WTC11 (cell line): ENCODE measurements at regions not wholly inside any gene's neighbourhood (a gene's known extent, or its start where the extent isn't known, plus 50 kb on each side); places are given as distances from the start of the nearest gene placed in this dataset.

Experiments
- ETV6 ChIP-seq: sonication (generic); formaldehyde crosslinking; IDR thresholded peaks from 2 replicates; pipeline ENCODE4 v1.8.1; 2022; ENCODE audit warnings: mild to moderate bottlenecking, missing genetic modification reagents
- JUN ChIP-seq: sonication (generic); formaldehyde crosslinking; IDR thresholded peaks from 2 replicates; pipeline ENCODE4 v1.8.0; 2023; ENCODE audit warnings: mild to moderate bottlenecking, missing genetic modification reagents
- NR2C2 ChIP-seq: sonication (generic); formaldehyde crosslinking; IDR thresholded peaks from 2 replicates; pipeline ENCODE4 v1.8.0; 2022; ENCODE audit warnings: mild to moderate bottlenecking, missing genetic modification reagents
- OVOL2 ChIP-seq: fragments of 250-450 bp; sonication (Bioruptor Pico); IDR thresholded peaks from 2 replicates; pipeline ENCODE4 v1.9.0; 2021; ENCODE audit warnings: mild to moderate bottlenecking, borderline replicate concordance
- SMAD3 ChIP-seq: sonication (generic); formaldehyde crosslinking; IDR thresholded peaks from 2 replicates; pipeline ENCODE4 v1.8.0; 2022; ENCODE audit warnings: missing genetic modification reagents, mild to moderate bottlenecking, borderline replicate concordance
- SMAD4 ChIP-seq: sonication (generic); formaldehyde crosslinking; IDR thresholded peaks from 2 replicates; pipeline ENCODE4 v1.8.0; 2022; ENCODE audit warnings: mild to moderate bottlenecking, missing genetic modification reagents
- TEAD4 ChIP-seq: sonication (generic); formaldehyde crosslinking; IDR thresholded peaks from 2 replicates; pipeline ENCODE4 v1.8.0; 2022; ENCODE audit warnings: mild to moderate bottlenecking, missing genetic modification reagents
- ZNF317 ChIP-seq: sonication (generic); formaldehyde crosslinking; IDR thresholded peaks from 2 replicates; pipeline ENCODE4 v1.8.1; 2023; ENCODE audit warnings: low read depth, mild to moderate bottlenecking, moderate library complexity, missing genetic modification reagents, borderline replicate concordance
- TF ChIP-seq, protein P1 (sequence below): fragments of 200-600 bp; IDR thresholded peaks from 2 replicates; pipeline ENCODE4 v1.8.0; 2022; ENCODE audit warnings: antibody characterized with exemption
- TF ChIP-seq, protein P2 (sequence below): sonication (generic); formaldehyde crosslinking; IDR thresholded peaks from 2 replicates; pipeline ENCODE4 v1.8.0; 2022; ENCODE audit warnings: mild to moderate bottlenecking, missing genetic modification reagents
- TF ChIP-seq, protein P3 (sequence below): sonication (generic); formaldehyde crosslinking; IDR thresholded peaks from 2 replicates; pipeline ENCODE4 v1.8.1; 2023; ENCODE audit warnings: mild to moderate bottlenecking, missing genetic modification reagents
- TF ChIP-seq, protein P4 (sequence below): sonication (generic); formaldehyde crosslinking; IDR thresholded peaks from 2 replicates; pipeline ENCODE4 v1.8.0; 2022; ENCODE audit warnings: missing genetic modification reagents
- TF ChIP-seq, protein P5 (sequence below): sonication (generic); formaldehyde crosslinking; IDR thresholded peaks from 2 replicates; pipeline ENCODE4 v1.8.0; 2022; ENCODE audit warnings: mild to moderate bottlenecking, missing genetic modification reagents
- TF ChIP-seq, protein P6 (sequence below): sonication (generic); formaldehyde crosslinking; IDR thresholded peaks from 2 replicates; pipeline ENCODE4 v1.8.1; 2023; ENCODE audit warnings: mild to moderate bottlenecking, moderate library complexity, missing genetic modification reagents

DNA sequence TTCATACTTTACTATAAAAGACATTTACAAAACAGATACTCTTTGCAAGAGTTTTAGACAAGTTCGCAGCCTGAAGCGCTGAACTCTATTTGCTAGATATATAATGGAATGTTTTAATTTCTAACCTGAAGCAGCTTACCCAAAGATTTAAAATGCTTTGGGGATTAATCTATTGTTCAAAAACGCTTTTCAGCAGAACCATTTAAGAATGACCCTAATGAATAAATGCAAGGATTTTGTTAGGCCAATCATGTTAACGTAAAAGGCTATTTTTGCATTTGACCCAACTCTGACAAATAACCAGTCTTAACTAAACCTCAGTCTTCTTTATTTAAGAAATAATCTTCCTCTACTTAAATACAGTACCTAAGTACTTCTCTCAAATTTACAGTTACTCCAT lies 406.7 kb upstream of the POT1 start:
- TF ChIP-seq, protein P1, sequence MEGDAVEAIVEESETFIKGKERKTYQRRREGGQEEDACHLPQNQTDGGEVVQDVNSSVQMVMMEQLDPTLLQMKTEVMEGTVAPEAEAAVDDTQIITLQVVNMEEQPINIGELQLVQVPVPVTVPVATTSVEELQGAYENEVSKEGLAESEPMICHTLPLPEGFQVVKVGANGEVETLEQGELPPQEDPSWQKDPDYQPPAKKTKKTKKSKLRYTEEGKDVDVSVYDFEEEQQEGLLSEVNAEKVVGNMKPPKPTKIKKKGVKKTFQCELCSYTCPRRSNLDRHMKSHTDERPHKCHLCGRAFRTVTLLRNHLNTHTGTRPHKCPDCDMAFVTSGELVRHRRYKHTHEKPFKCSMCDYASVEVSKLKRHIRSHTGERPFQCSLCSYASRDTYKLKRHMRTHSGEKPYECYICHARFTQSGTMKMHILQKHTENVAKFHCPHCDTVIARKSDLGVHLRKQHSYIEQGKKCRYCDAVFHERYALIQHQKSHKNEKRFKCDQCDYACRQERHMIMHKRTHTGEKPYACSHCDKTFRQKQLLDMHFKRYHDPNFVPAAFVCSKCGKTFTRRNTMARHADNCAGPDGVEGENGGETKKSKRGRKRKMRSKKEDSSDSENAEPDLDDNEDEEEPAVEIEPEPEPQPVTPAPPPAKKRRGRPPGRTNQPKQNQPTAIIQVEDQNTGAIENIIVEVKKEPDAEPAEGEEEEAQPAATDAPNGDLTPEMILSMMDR = no peak
- TF ChIP-seq NR2C2 (no peak), TEAD4 (CRISPR knock-in tag) (no peak), ETV6 (CRISPR knock-in tag) (no peak), SMAD4 (CRISPR knock-in tag) (no peak), JUN (CRISPR knock-in tag) (no peak), ZNF317 (CRISPR knock-in tag) (no peak), OVOL2 (CRISPR knock-in tag) (no peak), SMAD3 (CRISPR knock-in tag) (no peak)
- TF ChIP-seq, protein P2, sequence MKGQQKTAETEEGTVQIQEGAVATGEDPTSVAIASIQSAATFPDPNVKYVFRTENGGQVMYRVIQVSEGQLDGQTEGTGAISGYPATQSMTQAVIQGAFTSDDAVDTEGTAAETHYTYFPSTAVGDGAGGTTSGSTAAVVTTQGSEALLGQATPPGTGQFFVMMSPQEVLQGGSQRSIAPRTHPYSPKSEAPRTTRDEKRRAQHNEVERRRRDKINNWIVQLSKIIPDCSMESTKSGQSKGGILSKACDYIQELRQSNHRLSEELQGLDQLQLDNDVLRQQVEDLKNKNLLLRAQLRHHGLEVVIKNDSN = no peak
- TF ChIP-seq, protein P3, sequence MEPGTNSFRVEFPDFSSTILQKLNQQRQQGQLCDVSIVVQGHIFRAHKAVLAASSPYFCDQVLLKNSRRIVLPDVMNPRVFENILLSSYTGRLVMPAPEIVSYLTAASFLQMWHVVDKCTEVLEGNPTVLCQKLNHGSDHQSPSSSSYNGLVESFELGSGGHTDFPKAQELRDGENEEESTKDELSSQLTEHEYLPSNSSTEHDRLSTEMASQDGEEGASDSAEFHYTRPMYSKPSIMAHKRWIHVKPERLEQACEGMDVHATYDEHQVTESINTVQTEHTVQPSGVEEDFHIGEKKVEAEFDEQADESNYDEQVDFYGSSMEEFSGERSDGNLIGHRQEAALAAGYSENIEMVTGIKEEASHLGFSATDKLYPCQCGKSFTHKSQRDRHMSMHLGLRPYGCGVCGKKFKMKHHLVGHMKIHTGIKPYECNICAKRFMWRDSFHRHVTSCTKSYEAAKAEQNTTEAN (CRISPR knock-in tag) = no peak
- TF ChIP-seq, protein P4, sequence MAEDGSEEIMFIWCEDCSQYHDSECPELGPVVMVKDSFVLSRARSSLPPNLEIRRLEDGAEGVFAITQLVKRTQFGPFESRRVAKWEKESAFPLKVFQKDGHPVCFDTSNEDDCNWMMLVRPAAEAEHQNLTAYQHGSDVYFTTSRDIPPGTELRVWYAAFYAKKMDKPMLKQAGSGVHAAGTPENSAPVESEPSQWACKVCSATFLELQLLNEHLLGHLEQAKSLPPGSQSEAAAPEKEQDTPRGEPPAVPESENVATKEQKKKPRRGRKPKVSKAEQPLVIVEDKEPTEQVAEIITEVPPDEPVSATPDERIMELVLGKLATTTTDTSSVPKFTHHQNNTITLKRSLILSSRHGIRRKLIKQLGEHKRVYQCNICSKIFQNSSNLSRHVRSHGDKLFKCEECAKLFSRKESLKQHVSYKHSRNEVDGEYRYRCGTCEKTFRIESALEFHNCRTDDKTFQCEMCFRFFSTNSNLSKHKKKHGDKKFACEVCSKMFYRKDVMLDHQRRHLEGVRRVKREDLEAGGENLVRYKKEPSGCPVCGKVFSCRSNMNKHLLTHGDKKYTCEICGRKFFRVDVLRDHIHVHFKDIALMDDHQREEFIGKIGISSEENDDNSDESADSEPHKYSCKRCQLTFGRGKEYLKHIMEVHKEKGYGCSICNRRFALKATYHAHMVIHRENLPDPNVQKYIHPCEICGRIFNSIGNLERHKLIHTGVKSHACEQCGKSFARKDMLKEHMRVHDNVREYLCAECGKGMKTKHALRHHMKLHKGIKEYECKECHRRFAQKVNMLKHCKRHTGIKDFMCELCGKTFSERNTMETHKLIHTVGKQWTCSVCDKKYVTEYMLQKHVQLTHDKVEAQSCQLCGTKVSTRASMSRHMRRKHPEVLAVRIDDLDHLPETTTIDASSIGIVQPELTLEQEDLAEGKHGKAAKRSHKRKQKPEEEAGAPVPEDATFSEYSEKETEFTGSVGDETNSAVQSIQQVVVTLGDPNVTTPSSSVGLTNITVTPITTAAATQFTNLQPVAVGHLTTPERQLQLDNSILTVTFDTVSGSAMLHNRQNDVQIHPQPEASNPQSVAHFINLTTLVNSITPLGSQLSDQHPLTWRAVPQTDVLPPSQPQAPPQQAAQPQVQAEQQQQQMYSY (CRISPR knock-in tag) = no peak
- TF ChIP-seq, protein P5, sequence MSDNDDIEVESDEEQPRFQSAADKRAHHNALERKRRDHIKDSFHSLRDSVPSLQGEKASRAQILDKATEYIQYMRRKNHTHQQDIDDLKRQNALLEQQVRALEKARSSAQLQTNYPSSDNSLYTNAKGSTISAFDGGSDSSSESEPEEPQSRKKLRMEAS = no peak
- TF ChIP-seq, protein P6, sequence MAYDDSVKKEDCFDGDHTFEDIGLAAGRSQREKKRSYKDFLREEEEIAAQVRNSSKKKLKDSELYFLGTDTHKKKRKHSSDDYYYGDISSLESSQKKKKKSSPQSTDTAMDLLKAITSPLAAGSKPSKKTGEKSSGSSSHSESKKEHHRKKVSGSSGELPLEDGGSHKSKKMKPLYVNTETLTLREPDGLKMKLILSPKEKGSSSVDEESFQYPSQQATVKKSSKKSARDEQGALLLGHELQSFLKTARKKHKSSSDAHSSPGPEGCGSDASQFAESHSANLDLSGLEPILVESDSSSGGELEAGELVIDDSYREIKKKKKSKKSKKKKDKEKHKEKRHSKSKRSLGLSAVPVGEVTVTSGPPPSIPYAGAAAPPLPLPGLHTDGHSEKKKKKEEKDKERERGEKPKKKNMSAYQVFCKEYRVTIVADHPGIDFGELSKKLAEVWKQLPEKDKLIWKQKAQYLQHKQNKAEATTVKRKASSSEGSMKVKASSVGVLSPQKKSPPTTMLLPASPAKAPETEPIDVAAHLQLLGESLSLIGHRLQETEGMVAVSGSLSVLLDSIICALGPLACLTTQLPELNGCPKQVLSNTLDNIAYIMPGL (CRISPR knock-in tag) = no peak
